Glomerular visceral epithelial cell (primary cell): ENCODE measurements at regions not wholly inside any gene's neighbourhood (a gene's known extent, or its start where the extent isn't known, plus 50 kb on each side); places are given as distances from the start of the nearest gene placed in this dataset.

Source experiments
- DNase-seq: peaks from one replicate; pipeline ENCODE4 v3.0.0-alpha.2; 2016; ENCODE audit errors: extremely low spot score

DNA sequence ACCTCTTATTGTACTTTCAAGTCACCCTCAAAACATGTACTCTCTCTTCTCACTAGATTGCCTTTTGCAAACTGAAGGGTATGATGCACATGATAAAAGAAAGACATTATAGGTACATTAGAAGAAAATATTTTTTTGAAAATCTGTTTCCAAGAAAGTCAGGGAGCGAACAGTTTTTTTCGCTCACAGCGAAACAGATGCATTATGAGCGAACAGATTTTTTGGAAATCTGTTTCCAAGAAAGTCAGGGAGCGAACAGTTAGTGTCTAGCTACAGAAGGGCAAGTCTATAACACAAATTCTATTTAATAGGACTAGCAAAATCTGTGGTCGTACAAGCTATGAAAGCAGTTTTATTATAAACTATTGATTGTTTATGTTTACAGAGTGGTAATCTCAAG, 296.2 kb upstream of the ANO3 start:
- no peak for DNase-seq

- DNase-seq, result no peak
Observed at GRCh38 chr11:26037716-26038115, 294.2 kb upstream of the ANO3 start.

DNA sequence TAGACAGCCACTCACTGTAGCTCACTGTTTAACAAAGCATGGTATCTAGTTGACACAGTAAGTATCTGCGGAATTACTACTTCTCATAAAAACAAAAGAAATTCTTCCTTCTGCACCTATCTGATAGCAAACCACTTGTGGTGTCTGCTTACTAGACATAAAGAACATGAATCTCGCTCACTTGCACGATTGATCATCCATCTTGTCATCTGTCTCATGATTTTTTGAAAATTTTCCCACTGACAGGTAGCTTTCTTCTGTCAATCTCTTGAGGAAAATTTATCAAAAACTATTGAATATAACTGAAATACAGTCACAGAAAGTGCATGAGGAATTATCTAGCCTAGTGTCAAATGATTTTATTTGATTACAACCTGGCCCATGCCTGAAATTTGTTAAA, 291.6 kb upstream of the ANO3 start:
- DNase-seq, result no peak

DNA sequence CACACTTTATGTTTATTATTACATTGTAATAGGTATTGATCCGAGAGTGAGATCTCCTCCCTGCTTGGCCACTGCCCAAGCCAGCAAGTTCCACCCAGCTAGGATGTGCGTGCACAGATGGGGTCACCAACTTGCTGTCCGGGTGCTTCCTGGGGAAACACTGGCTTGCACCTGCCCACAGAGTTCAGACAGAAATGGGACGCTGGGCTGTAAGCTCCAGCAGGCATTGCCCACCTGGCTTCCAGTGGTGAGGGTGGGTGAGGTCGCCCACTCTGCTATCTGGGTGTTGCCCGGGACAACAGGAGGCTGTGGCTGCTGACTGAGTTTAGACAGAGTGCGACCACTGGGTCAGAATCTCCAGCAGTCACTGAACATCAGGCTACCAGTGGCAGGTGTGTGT, 289.8 kb upstream of the ANO3 start:
- DNase-seq, result no peak

GRCh38 chr11:26043665-26044064, 288.3 kb upstream of the ANO3 start:
- no peak for DNase-seq

- no peak for DNase-seq
Observed at GRCh38 chr11:26044389-26044788, 287.5 kb upstream of the ANO3 start.

DNA sequence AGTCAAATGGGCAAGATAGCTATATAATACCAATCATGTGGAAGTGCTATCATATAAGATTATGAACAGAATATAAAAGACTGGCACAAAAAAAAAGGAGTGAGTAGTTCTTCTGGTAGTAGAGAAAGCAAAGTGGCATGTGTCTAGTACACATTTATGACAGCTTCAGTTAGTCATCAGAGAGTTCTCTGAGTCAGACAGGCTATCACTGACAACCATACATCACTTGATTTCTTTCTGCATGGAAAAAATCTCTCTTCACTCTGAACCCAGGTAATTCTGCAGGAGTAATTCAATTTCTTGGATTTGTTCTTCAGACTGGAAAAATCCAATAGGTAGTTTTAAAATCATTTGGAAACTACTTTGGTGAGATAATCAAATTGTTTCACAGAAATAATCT, 286.8 kb upstream of the ANO3 start:
- no peak for DNase-seq

DNA sequence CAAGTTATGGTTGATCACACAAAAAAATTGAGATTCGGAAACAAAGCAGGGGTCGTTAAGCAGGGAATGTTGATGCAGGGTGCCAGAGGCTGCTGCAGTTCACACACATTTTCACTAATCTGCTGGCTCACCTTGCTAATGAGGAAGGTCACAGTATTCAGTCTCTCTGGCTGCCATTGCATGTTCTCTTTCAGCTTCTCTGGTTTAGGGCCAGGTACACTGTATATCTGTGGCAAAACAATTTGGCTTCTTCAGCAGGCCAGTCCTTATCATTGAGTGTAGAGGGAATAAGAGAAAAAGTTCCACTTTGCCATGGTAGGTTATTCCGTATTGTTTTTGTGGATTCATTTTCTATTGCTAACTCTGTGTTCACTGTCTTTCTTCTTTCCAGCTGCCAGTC, 283.7 kb upstream of the ANO3 start:
- DNase-seq, result no peak

DNA sequence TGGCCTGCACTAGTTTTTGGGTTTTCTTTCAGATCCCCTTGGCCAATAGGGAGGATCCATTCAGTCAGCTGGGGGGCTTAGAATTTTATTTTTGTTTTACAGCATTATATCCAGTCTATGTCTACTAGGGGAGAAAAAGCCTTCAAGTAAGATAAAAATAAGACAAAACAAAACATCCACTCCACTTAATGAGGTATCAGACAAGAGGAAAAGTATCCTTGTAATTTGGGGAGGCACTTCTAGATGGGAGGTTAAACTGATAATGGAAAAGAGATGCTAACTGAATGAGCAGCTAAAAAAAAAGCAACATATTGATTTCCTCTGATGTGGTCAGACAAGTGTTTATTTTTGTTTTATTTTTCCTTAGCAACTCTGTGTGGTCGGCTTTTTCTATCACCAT, 278.0 kb upstream of the ANO3 start:
- DNase-seq, result no peak

DNA sequence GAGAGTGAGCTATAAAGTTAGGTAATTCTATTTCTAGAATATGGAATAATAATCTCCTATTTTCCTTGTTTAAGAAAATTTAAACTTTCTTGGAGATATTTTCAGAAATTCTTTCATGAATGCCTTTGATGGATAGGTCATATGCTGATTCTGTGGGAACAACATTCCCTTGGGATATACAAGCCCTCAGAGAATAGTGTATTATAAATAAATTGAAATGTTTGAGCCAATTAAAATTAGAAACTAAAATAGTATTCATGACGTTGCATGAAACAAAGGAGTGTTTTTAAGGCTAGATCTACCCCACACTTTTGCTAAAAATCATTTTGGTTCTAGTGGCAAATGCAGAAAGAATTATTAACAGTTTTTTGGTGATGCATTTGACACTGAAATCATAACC, 269.3 kb upstream of the ANO3 start:
- DNase-seq, result no peak

DNA sequence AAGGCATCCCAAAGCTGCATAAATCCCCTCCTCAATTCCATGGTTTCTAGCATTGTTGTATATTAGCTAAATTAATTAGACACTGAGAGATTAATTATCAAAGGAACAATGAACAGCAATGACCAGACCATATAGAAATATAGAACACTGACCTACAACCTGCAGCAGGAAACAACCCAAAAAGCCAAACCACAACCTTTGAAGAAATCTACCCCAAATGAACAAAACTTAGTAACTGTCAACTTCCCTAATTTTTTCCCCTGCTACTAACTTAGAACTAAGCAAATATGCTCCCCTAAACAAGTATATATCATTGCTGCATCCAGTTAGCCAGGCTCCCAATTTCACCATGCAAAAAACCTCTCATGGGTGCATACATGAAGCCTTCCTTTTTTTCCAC, 268.0 kb upstream of the ANO3 start:
- no peak for DNase-seq

DNA sequence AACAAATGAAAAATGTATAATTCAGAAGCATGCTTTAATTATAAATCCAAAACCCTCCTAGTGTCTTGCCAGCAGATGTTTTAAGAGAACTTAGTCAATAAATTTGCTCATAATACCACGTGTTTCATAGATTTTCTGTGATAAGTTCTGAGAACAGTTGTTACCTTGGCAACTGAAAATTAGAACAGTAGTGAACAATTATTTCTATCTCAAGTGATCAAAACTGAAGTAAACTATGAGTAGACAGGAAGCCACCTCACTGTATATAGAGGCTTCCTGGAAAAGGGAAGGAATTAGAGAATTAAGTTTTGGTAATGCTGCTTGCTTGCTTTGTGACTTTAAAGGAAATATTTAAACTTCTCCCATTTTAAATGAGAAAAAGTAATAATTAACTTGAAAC, 266.0 kb upstream of the ANO3 start:
- no peak for DNase-seq

GRCh38 chr11:26070714-26071380, 261.1 kb upstream of the ANO3 start:
- DNase-seq, result no peak

DNA sequence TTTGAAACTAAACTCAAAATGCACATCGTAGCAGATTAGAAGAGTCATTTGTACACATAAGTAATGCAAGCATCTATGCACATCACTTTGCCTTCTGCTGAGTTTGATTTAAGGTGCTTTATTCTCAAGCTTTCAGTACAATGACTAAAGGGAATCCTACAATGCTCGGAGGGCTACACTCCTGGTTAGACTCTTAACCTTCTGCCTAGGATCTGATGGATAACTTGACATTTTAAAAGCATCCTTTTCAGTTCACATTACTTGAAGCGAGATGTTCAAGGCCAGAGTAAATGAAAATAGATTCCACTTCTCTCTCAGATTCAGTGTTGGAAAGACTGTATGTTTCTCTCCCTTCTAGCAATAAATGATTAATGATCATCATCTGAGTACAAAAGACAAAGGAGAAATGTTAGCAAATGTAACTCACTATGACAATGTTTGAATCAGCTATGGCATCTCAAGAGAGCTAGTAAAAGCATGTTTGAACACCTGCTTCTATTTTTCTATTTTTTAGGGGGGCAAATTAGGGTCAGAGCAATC, 259.2 kb upstream of the ANO3 start:
- no peak for DNase-seq

- no peak for DNase-seq
Observed at GRCh38 chr11:26073646-26074045, 258.3 kb upstream of the ANO3 start.

DNA sequence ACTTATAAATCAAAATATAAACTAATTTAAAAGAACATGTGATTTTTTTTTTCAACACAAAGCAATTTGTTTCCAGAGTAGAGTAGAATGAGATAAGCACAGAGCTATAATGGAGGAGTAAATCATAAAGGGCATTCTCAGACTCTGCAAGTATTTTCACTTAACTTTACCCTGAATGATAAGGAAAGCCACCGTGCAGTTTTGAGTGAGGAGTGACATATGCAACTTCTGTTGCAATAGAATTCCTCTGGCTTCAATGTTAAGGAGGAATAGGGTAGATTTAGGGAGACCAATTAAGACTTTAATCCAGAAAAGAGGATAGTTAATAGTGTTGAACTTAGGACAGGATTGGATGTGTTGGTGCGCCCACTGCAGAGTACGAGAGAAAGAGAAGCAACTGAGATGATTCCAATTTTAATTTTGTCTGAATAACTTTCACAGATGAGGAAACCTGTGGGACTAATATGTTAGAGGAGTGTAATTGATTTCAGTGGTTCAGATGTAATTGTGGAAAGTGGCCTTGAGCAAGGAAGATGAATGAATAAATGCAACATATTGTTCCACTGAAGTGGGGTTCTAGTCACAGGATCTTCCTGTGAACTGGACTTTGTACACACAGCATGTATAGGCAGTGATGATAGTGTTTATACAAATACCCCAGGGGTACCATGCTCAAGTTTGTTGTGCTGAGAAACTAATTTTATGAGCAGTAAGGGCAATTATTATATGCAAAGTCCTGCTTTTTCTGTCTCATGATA, 255.5 kb upstream of the ANO3 start:
- DNase-seq, result no peak

GRCh38 chr11:26078231-26078821, 253.6 kb upstream of the ANO3 start:
- no peak for DNase-seq

DNA sequence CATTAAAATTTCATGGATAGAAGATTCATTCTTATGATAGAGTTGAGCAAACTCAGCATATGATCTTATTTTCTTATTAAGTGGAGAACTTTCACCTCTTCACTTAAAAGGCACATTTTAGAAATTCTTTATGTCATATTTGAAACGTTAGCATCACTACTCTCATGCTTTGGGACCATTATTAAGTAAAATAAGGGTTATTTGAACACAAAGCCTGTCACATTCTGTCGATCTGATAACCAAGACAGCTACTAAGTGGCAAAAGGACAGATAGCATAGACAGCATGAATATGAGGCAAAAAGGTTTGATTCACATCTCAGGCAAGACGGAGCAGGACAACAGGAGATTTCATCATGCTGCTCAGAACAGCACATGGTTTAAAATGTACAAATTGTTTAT, 247.6 kb upstream of the ANO3 start:
- DNase-seq, result no peak

GRCh38 chr11:26086028-26086427, 245.9 kb upstream of the ANO3 start:
- DNase-seq, result no peak

DNA sequence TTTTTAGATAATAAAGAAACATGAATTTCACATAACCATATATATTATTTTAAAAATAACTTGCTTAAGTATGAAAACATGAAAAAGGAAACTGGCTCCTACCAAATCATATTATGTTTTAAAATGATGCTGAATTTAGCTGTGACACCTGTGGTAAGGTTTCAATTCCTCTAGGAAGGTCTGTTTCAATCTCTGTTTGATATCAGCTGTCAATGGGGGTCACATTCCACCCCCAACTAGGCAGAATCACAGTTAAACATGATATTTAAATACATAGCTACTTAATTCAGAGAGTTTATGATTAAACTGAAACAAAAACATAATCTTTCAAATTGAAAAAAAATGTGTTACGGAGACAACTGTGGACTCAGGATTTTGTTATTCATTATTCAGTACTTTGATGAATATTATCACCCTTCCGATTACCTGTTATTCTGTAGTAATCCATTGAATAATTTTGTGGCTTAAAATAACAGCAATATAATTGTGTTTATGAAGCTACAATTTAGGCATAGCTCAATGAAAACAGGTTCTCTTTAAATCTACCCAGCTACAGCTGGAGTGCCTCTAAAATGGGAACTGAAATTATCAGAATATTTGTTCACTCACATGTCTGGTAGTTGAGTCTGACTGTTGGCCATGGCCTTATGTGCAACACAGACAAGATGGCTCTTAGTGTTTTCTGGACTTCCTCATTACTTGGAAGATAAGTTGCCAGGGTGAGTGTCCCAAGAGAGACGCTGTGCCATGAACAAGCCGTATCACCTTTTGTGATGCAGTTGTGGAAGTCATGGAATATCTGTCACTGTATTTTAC, 244.6 kb upstream of the ANO3 start:
- DNase-seq, result no peak

GRCh38 chr11:26088391-26088790, 243.5 kb upstream of the ANO3 start:
- no peak for DNase-seq

- no peak for DNase-seq
Observed at GRCh38 chr11:26090651-26091050, 241.3 kb upstream of the ANO3 start.
